Stomach (tissue), 4 donors: ENCODE measurements at regions not wholly inside any gene's neighbourhood (a gene's known extent, or its start where the extent isn't known, plus 50 kb on each side); places are given as distances from the start of the nearest gene placed in this dataset.

Experiments used
- EP300 ChIP-seq: sonication (generic); formaldehyde crosslinking; IDR thresholded peaks from one replicate; pipeline ENCODE4 v1.6.1; 2017; ENCODE audit warnings: antibody characterized with exemption
- TF ChIP-seq, protein P1 (sequence below), 7 experiments: fragments of 450-650 bp in 4 of 7; fragments of 200-600 bp in 3 of 7; sonication (generic) in 3 of 7; IDR thresholded peaks; one replicate each; pipeline ENCODE4 v1.5.1; 2016 to 2019; ENCODE audit warnings: antibody characterized with exemption in 7 of 7, control low read depth in 2 of 7, mild to moderate bottlenecking in 1 of 7

DNA sequence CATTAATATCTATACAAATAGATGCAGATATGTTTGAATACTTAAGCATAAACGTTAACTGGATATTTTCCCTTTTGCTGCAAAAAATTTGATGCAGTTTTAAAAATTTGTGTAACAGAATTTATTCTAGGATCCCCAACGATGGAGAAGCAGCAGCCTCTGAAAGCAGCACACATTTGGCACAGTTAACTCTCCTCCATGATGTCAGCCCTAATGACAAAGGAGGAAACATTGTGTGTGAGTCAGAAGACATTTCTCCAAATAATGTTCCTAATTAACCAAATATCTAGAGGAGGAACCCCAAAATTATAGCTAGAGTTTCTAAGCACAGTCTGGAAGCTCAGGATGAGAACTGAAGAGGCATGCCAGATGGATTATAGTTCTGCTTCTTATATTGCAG, 281.9 kb upstream of the MAD2L1 start:
- TF ChIP-seq, protein P1, sequence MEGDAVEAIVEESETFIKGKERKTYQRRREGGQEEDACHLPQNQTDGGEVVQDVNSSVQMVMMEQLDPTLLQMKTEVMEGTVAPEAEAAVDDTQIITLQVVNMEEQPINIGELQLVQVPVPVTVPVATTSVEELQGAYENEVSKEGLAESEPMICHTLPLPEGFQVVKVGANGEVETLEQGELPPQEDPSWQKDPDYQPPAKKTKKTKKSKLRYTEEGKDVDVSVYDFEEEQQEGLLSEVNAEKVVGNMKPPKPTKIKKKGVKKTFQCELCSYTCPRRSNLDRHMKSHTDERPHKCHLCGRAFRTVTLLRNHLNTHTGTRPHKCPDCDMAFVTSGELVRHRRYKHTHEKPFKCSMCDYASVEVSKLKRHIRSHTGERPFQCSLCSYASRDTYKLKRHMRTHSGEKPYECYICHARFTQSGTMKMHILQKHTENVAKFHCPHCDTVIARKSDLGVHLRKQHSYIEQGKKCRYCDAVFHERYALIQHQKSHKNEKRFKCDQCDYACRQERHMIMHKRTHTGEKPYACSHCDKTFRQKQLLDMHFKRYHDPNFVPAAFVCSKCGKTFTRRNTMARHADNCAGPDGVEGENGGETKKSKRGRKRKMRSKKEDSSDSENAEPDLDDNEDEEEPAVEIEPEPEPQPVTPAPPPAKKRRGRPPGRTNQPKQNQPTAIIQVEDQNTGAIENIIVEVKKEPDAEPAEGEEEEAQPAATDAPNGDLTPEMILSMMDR (IDR thresholded peaks at IDR 0.05) = no peak
- TF ChIP-seq EP300 = no peak
